Upper lobe of right lung (tissue), 1 donor: ENCODE measurements at regions not wholly inside any gene's neighbourhood (a gene's known extent, or its start where the extent isn't known, plus 50 kb on each side); places are given as distances from the start of the nearest gene placed in this dataset.

ENCODE experiments used
- ATAC-seq: fragments of 200-7000 bp; cut with Tn5 transposase; one replicate; pipeline ENCODE4 v1.9.1; 2020; ENCODE audit warnings: mild to moderate bottlenecking, moderate library complexity
- DNase-seq: peaks from one replicate; pipeline ENCODE4 v3.0.0-alpha.2; 2020
- H3K27ac ChIP-seq: fragments of 200-600 bp; one replicate; pipeline ENCODE4 v1.8.0; 2022
- H3K27me3 ChIP-seq: fragments of 200-600 bp; one replicate; pipeline ENCODE4 v1.8.0; 2022; ENCODE audit warnings: mild to moderate bottlenecking
- H3K36me3 ChIP-seq: fragments of 200-600 bp; one replicate; pipeline ENCODE4 v1.8.0; 2022
- H3K4me1 ChIP-seq: fragments of 200-600 bp; one replicate; pipeline ENCODE4 v1.8.0; 2022
- H3K4me3 ChIP-seq: fragments of 200-600 bp; one replicate; pipeline ENCODE4 v1.8.0; 2022; ENCODE audit warnings: mild to moderate bottlenecking
- H3K9me3 ChIP-seq: fragments of 200-600 bp; one replicate; pipeline ENCODE4 v1.8.0; 2022
- CTCF ChIP-seq: fragments of 200-600 bp; IDR thresholded peaks from one replicate; pipeline ENCODE4 v1.8.0; 2022; ENCODE audit warnings: antibody characterized with exemption
- intact Hi-C: fragments of 100-400 bp; cut with DNase I; formaldehyde crosslinking; loops from one replicate; pipeline ENCODE4 v1.11.0; 2022
- donor health status: DM: no; HTN: yes; CAD: no; lungs with severe emphysema.

GRCh38 chr9:38337706-38338264 is 54.7 kb upstream of the ALDH1B1 start:
- H3K36me3 ChIP-seq, result no peaks in the 10 kb centered on the region
- no peak for ATAC-seq
- no peaks in the 10 kb centered on the region for H3K4me1 ChIP-seq
- H3K9me3 ChIP-seq, result no peaks in the 10 kb centered on the region
- intact Hi-C loops, result no loop called here
- DNase-seq, result no peak
- H3K27me3 ChIP-seq, result no peaks in the 10 kb centered on the region
- no peak overlapping the region for H3K27ac ChIP-seq
- TF ChIP-seq CTCF, result no peak
- no peak overlapping the region for H3K4me3 ChIP-seq

GRCh38 chr9:38337181-38337580 is 55.3 kb upstream of the ALDH1B1 start:
- Histone ChIP-seq H3K9me3 (no peaks in the 10 kb centered on the region), H3K4me1 (no peaks in the 10 kb centered on the region), H3K27me3 (no peaks in the 10 kb centered on the region), H3K4me3 (no peak overlapping the region), H3K36me3 (no peaks in the 10 kb centered on the region), H3K27ac (no peak overlapping the region)
- no peak for TF ChIP-seq CTCF
- intact Hi-C loops, result no loop called here
- no peak for DNase-seq
- ATAC-seq, result no peak

GRCh38 chr9:38336341-38336740 is 56.2 kb upstream of the ALDH1B1 start:
- no peaks in the 10 kb centered on the region for H3K9me3 ChIP-seq
- no peak overlapping the region for H3K27ac ChIP-seq
- intact Hi-C loops, result no loop called here
- no peaks in the 10 kb centered on the region for H3K36me3 ChIP-seq
- no peaks in the 10 kb centered on the region for H3K4me1 ChIP-seq
- TF ChIP-seq CTCF, result no peak
- H3K27me3 ChIP-seq, result no peaks in the 10 kb centered on the region
- DNase-seq (no peak), ATAC-seq (no peak)
- no peak overlapping the region for H3K4me3 ChIP-seq

GRCh38 chr9:38335686-38336085 is 56.8 kb upstream of the ALDH1B1 start:
- no peaks in the 10 kb centered on the region for H3K27me3 ChIP-seq
- no peak overlapping the region for H3K27ac ChIP-seq
- DNase-seq (no peak), ATAC-seq (no peak)
- H3K4me3 ChIP-seq, result no peak overlapping the region
- no peak for TF ChIP-seq CTCF
- H3K4me1 ChIP-seq, result no peaks in the 10 kb centered on the region
- H3K9me3 ChIP-seq, result no peaks in the 10 kb centered on the region
- H3K36me3 ChIP-seq, result no peaks in the 10 kb centered on the region
- intact Hi-C loops, result no loop called here

GRCh38 chr9:38334234-38334633 is 58.3 kb upstream of the ALDH1B1 start:
- Histone ChIP-seq H3K9me3 (no peaks in the 10 kb centered on the region), H3K4me1 (no peaks in the 10 kb centered on the region), H3K27ac (no peak overlapping the region), H3K4me3 (no peak overlapping the region), H3K36me3 (no peaks in the 10 kb centered on the region), H3K27me3 (no peaks in the 10 kb centered on the region)
- intact Hi-C loops, result no loop called here
- no peak for DNase-seq
- peak; percentile 23 for TF ChIP-seq CTCF
- no peak for ATAC-seq

- intact Hi-C loops, result no loop called here
- H3K27ac ChIP-seq, result no peak overlapping the region
- no peak for TF ChIP-seq CTCF
- H3K4me1 ChIP-seq, result no peaks in the 10 kb centered on the region
- ATAC-seq, result no peak
- H3K27me3 ChIP-seq, result no peaks in the 10 kb centered on the region
- no peak overlapping the region for H3K4me3 ChIP-seq
- no peaks in the 10 kb centered on the region for H3K36me3 ChIP-seq
- DNase-seq, result no peak
- no peaks in the 10 kb centered on the region for H3K9me3 ChIP-seq
Measured at GRCh38 chr9:38333047-38333446, 59.5 kb upstream of the ALDH1B1 start.
